ENCODE measurements at regions not wholly inside any gene's neighbourhood (a gene's known extent, or its start where the extent isn't known, plus 50 kb on each side); places are given as distances from the start of the nearest gene placed in this dataset.
A peak's percentile ranks its signal among the peaks of the same experiment; 100 is the strongest.

GRCh38 chr2:120675460-120676130 is 60.1 kb upstream of the GLI2 start:
- TF ChIP-seq CTCF (IDR thresholded peaks at IDR 0.05), result peak; percentile 48 to 78 (median 54)
- no peak for TF ChIP-seq POLR2A (IDR thresholded peaks at IDR 0.05)
